Pancreas (tissue), 10 donors: ENCODE measurements at regions not wholly inside any gene's neighbourhood (a gene's known extent, or its start where the extent isn't known, plus 50 kb on each side); places are given as distances from the start of the nearest gene placed in this dataset.

Experiments
- ATAC-seq, 4 donors: fragments of 200-7000 bp; cut with Tn5 transposase; one replicate each; pipeline versions ENCODE4 v1.8.0 to v1.9.1; 2020; ENCODE audit warnings: mild to moderate bottlenecking in 4 of 4, moderate library complexity in 4 of 4
- DNase-seq, 6 donors: peaks; one replicate each; pipeline ENCODE4 v3.0.0-alpha.2; 2020
- FAIRE-seq: peaks from 2 replicates; lab custom pipeline; 2012; peaks lifted over from hg19 to GRCh38; lab: Jason Lieb, UNC
- H3K27ac ChIP-seq, 4 donors: fragments of 200-600 bp; sonication (generic); 1 replicate in 3 of 4; 2 replicates in 1 of 4; pipeline versions ENCODE4 v1.5.0 to v1.8.0; 2020
- H3K27me3 ChIP-seq, 4 donors: fragments of 200-600 bp; one replicate each; pipeline ENCODE4 v1.8.0; 2021
- H3K36me3 ChIP-seq, 3 donors: fragments of 200-600 bp; sonication (generic) in 1 of 3; one replicate each; pipeline versions ENCODE4 v1.5.0 to v1.8.0; 2020 to 2021
- H3K4me1 ChIP-seq, 3 donors: fragments of 200-600 bp; one replicate each; pipeline ENCODE4 v1.8.0; 2021
- H3K4me3 ChIP-seq, 4 donors: fragments of 200-600 bp; sonication (generic) in 2 of 4; one replicate each; pipeline versions ENCODE4 v1.5.0 to v1.8.0; 2020 to 2021
- H3K9me3 ChIP-seq, 4 donors: fragments of 200-600 bp; one replicate each; pipeline ENCODE4 v1.8.0; 2021
- WGBS, 2 donors: extraction: QIAGEN DNeasy Blood & Tissue Kit; methylation state at CpG; one replicate each; pipeline ENCODE4 v1.1.7; 2013; 5-methylcytosine and 5-hydroxymethylcytosine counted together
- intact Hi-C, 3 donors: fragments of 100-400 bp; cut with DNase I; formaldehyde crosslinking; loops; one replicate each; pipeline versions ENCODE4 v1.11.1 to v1.14.2; 2022
- TF ChIP-seq, protein P1 (sequence below), 4 donors: fragments of 200-600 bp; sonication (generic) in 3 of 4; IDR thresholded peaks; one replicate each; pipeline versions ENCODE4 v1.5.0 to v1.8.0; 2021; ENCODE audit warnings: antibody characterized with exemption in 4 of 4
- donor health status: healthy with polysubstance abuse.
- donor health status: DM: no; HTN: no; CAD: no; lungs with moderate emphysema.
- donor health status: DM: no; HTN: no; CAD: no.
- donor health status: control.
- donor health status: control.
- donor health status: Bipolar disorder and iron deficiency.
- donor health status: DM: yes; HTN: yes; CAD: no.
- donor health status: DM: no; HTN: no; CAD: no.
- donor health status: DM: no; HTN: no; CAD: no.
- donor health status: DM: yes; HTN: yes; CAD: no.

DNA sequence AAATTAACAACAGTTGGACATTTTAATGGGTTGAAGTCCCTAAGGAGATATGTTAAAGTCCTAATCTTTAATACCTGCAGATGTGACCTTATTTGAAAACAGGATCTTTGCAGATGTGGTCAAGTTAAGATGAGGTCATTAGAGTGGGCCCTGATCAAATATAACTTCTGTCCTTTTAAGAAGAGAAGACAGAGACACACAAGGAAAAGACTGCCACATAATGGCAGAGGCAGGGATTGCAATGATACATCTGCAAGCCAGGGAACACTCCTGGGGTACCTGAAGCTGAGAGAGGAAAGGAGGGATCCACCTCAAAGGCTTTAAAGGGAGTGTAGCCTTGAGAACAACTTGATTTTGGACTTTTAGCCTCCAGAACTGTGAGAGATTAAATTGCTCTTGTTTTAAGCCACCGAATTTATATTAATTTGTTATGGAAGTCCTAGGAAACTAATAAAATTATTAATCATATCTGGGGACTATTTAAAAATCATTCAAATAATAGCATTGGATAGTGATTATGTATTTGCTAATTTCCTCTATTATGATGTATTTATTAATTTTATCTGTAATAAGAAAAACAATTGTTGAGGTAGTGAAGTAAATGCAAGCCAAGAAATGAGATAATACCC, 700.0 kb upstream of the PCDH15 start:
- TF ChIP-seq, protein P1, sequence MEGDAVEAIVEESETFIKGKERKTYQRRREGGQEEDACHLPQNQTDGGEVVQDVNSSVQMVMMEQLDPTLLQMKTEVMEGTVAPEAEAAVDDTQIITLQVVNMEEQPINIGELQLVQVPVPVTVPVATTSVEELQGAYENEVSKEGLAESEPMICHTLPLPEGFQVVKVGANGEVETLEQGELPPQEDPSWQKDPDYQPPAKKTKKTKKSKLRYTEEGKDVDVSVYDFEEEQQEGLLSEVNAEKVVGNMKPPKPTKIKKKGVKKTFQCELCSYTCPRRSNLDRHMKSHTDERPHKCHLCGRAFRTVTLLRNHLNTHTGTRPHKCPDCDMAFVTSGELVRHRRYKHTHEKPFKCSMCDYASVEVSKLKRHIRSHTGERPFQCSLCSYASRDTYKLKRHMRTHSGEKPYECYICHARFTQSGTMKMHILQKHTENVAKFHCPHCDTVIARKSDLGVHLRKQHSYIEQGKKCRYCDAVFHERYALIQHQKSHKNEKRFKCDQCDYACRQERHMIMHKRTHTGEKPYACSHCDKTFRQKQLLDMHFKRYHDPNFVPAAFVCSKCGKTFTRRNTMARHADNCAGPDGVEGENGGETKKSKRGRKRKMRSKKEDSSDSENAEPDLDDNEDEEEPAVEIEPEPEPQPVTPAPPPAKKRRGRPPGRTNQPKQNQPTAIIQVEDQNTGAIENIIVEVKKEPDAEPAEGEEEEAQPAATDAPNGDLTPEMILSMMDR (IDR thresholded peaks at IDR 0.05) = peak in 1 of 4 donors; percentile 13
- no peaks in the 10 kb centered on the region for H3K36me3 ChIP-seq
- 2 to 3% methylated on average over 1 of the region's 1 CpG for WGBS, 2 donors
- H3K9me3 ChIP-seq = no peaks in the 10 kb centered on the region
- H3K27me3 ChIP-seq = no peaks in the 10 kb centered on the region
- FAIRE-seq (no peak), ATAC-seq (peak in 2 of 4 donors; percentile 31 to 42), DNase-seq (peak in 1 of 6 donors; percentile 15)
- intact Hi-C loops = no loop called here
- no peak overlapping the region for H3K27ac ChIP-seq
- no peak overlapping the region for H3K4me3 ChIP-seq
- no peaks in the 10 kb centered on the region for H3K4me1 ChIP-seq

DNA sequence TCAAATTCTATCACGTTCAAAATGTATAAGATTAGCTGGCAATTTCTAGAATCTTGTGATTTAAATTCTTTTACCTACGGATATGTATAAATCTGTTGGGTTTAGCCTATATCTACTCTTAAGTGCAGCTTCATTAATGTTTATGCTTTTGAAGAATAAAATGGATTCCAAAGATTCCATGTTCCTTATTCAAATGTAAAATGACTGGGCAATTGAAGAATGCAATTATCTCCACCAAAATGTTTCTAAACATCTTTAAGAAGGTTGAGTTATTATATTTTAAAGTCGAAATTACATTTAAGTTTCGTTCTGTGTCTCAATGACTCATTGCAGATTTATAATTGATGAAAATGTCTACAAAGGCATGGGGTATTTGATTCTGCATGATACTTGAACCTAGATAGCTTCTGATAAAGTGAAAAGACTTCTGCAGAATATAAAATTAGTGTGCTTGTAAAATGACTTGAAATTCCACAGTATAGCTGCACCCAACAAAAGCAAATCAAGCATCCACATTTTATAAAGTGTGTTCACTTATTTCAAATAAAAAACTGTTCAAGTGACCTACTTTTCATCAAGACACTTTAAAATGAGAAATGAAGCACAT, 697.0 kb upstream of the PCDH15 start:
- no peak for ATAC-seq
- no peak overlapping the region for H3K4me3 ChIP-seq
- H3K4me1 ChIP-seq = no peaks in the 10 kb centered on the region
- H3K27ac ChIP-seq = no peak overlapping the region
- no peaks in the 10 kb centered on the region for H3K27me3 ChIP-seq
- H3K36me3 ChIP-seq = no peaks in the 10 kb centered on the region
- DNase-seq = no peak
- no peak for FAIRE-seq
- intact Hi-C loops = no loop called here
- no peaks in the 10 kb centered on the region for H3K9me3 ChIP-seq
- WGBS, 2 donors = 33 to 44% methylated on average over 4 of the region's 4 CpGs
- TF ChIP-seq, protein P1 (IDR thresholded peaks at IDR 0.05) = no peak

DNA sequence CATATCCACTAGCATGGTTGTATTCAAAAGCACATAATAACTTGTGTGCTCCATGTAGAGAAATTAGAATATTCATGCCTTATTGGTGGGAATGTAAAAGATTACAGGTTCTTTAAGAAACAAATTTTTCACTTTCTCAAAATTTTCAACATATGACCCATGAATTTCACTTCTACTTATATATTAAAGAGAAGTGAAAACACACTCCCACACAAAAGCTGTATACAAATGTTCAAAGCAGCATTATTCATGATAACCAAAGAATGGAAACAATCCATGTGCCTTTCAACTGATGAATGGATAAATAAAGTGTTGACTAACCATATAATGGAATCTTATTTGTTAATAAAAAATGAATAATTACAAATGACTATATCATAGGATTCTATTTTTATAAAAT, 694.5 kb upstream of the PCDH15 start:
- FAIRE-seq = no peak
- no peak overlapping the region for H3K27ac ChIP-seq
- intact Hi-C loops = no loop called here

DNA sequence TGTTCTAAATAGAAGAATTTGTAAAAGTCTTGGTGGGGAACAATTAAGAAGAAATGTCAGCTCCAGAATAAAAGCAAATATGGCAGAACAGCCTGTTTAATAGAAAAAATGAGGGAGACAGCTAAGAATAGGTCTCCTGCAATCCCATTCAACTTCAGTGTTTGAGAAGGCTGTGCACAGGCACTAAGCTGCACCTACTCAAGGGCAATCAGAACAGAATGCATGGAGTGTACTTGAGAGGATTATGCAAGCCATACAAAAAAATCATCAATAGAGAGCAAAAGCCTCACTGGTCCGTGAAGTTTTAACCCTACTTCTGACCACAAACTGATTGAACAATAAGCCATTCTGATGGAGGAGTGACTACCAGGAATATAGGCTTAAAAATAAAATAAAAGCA, 690.7 kb upstream of the PCDH15 start:
- Histone ChIP-seq H3K27ac (no peak overlapping the region), H3K9me3 (no peaks in the 10 kb centered on the region), H3K27me3 (no peaks in the 10 kb centered on the region), H3K4me1 (no peaks in the 10 kb centered on the region), H3K4me3 (no peak overlapping the region), H3K36me3 (no peaks in the 10 kb centered on the region)
- intact Hi-C loops = no loop called here
- DNase-seq (no peak), ATAC-seq (no peak), FAIRE-seq (no peak)
- WGBS, 2 donors = 39 to 46% methylated on average over 1 of the region's 1 CpG
- TF ChIP-seq, protein P1 (IDR thresholded peaks at IDR 0.05) = no peak

More for the DNA sequence above, 694.5 kb upstream of the PCDH15 start:
- H3K27me3 ChIP-seq = no peaks in the 10 kb centered on the region
- DNase-seq (no peak), ATAC-seq (no peak)
- no peaks in the 10 kb centered on the region for H3K36me3 ChIP-seq
- no peaks in the 10 kb centered on the region for H3K9me3 ChIP-seq
- H3K4me3 ChIP-seq = no peak overlapping the region
- H3K4me1 ChIP-seq = no peaks in the 10 kb centered on the region
- TF ChIP-seq, protein P1 (IDR thresholded peaks at IDR 0.05) = no peak

DNA sequence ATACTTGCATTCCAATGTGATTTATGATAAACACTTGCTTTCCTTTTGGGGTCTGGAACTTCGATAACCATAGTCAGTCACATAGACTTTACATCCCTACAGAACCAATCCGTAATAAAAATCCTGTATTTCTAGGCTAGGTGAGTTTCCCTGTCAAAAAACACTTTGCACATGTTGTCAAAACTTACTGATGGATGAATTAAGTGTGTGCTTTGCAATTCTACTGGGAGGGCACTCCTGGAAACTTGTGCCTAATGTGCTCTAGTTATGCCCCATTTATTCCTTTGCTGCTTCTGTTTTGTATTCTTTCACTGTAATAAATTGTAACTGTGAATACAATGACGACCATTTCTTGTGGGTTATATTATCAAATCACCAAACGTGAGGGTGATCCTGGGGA, 684.8 kb upstream of the PCDH15 start:
- H3K9me3 ChIP-seq = no peaks in the 10 kb centered on the region
- ATAC-seq (no peak), DNase-seq (no peak), FAIRE-seq (no peak)
- TF ChIP-seq, protein P1 (IDR thresholded peaks at IDR 0.05) = no peak
- no peak overlapping the region for H3K27ac ChIP-seq
- H3K4me1 ChIP-seq = no peaks in the 10 kb centered on the region
- no peaks in the 10 kb centered on the region for H3K27me3 ChIP-seq
- 41 to 57% methylated on average over 4 of the region's 4 CpGs for WGBS, 2 donors
- H3K4me3 ChIP-seq = no peak overlapping the region
- intact Hi-C loops = no loop called here
- no peaks in the 10 kb centered on the region for H3K36me3 ChIP-seq
